Lower lobe of right lung (tissue), 2 donors: ENCODE measurements at regions not wholly inside any gene's neighbourhood (a gene's known extent, or its start where the extent isn't known, plus 50 kb on each side); places are given as distances from the start of the nearest gene placed in this dataset.

Source experiments
- ATAC-seq, 2 donors: fragments of 200-7000 bp; cut with Tn5 transposase; one replicate each; pipeline ENCODE4 v1.9.1; 2020 to 2022; ENCODE audit warnings: mild to moderate bottlenecking in 2 of 2, moderate library complexity in 2 of 2
- DNase-seq: peaks from one replicate; pipeline ENCODE4 v3.0.0-alpha.2; 2020
- H3K27ac ChIP-seq: fragments of 200-600 bp; one replicate; pipeline ENCODE4 v1.8.0; 2022
- H3K27me3 ChIP-seq: fragments of 200-600 bp; one replicate; pipeline ENCODE4 v1.8.0; 2022; ENCODE audit warnings: low read depth
- H3K36me3 ChIP-seq: fragments of 200-600 bp; one replicate; pipeline ENCODE4 v1.8.0; 2022; ENCODE audit warnings: mild to moderate bottlenecking
- H3K4me1 ChIP-seq: fragments of 200-600 bp; one replicate; pipeline ENCODE4 v1.8.0; 2022
- H3K4me3 ChIP-seq: fragments of 200-600 bp; one replicate; pipeline ENCODE4 v1.8.0; 2022; ENCODE audit warnings: mild to moderate bottlenecking
- H3K9me3 ChIP-seq: fragments of 200-600 bp; one replicate; pipeline ENCODE4 v1.8.0; 2022
- intact Hi-C: fragments of 100-400 bp; cut with DNase I; formaldehyde crosslinking; loops from one replicate; pipeline ENCODE4 v1.11.0; 2022
- TF ChIP-seq, protein P1 (sequence below): fragments of 200-600 bp; IDR thresholded peaks from one replicate; pipeline ENCODE4 v1.8.0; 2022; ENCODE audit warnings: antibody characterized with exemption, mild to moderate bottlenecking
- donor health status: DM: no; HTN: yes; CAD: no; lungs with severe emphysema.

DNA sequence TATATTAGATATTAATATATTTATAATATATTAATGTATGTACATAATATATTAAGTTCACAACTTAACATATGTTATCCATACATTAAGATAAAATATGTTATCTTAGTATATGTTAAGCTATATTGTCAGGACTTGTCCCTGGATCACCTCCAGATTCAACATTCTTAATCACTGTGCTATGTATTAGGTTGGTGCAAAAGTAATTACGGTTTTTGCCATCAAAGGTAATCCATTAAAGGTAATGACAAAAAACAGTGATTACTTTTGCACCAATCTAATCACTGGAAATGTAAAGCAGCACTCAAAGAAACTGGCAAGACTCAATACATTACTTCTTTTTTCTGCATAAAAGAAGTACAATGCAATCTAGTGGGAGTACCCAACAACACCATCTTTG is 1099.0 kb upstream of the SLC39A10 start:
- no peaks in the 10 kb centered on the region for H3K4me1 ChIP-seq
- no peaks in the 10 kb centered on the region for H3K9me3 ChIP-seq
- H3K27ac ChIP-seq, result no peak overlapping the region
- intact Hi-C loops, result no loop called here
- H3K4me3 ChIP-seq, result no peak overlapping the region
- no peak for DNase-seq
- ATAC-seq, result no peak
- TF ChIP-seq, protein P1, sequence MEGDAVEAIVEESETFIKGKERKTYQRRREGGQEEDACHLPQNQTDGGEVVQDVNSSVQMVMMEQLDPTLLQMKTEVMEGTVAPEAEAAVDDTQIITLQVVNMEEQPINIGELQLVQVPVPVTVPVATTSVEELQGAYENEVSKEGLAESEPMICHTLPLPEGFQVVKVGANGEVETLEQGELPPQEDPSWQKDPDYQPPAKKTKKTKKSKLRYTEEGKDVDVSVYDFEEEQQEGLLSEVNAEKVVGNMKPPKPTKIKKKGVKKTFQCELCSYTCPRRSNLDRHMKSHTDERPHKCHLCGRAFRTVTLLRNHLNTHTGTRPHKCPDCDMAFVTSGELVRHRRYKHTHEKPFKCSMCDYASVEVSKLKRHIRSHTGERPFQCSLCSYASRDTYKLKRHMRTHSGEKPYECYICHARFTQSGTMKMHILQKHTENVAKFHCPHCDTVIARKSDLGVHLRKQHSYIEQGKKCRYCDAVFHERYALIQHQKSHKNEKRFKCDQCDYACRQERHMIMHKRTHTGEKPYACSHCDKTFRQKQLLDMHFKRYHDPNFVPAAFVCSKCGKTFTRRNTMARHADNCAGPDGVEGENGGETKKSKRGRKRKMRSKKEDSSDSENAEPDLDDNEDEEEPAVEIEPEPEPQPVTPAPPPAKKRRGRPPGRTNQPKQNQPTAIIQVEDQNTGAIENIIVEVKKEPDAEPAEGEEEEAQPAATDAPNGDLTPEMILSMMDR, result no peak
- no peaks in the 10 kb centered on the region for H3K36me3 ChIP-seq
- H3K27me3 ChIP-seq, result no peaks in the 10 kb centered on the region

DNA sequence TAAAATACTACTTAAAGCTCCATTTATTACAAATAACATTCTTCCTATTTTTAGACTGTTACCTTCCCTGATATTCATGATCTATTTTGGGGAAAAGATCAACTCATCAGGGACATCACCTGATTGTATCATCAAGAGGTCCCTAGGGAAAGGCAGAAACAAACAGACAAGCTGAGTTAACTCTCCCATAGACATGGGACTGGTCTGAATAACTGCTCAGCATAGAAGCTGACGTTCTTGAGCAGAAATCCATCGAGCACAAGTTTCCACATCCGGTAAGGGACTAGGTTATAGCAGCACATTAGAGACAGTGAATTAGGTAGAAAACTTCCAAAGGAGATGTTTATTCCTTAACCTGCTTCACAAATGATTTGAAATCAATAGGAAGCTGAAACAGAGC is 1100.4 kb upstream of the SLC39A10 start:
- ATAC-seq (no peak), DNase-seq (no peak)
- Histone ChIP-seq H3K4me1 (no peaks in the 10 kb centered on the region), H3K27me3 (no peaks in the 10 kb centered on the region), H3K9me3 (no peaks in the 10 kb centered on the region), H3K27ac (no peak overlapping the region), H3K4me3 (no peak overlapping the region), H3K36me3 (no peaks in the 10 kb centered on the region)
- TF ChIP-seq, protein P1, result no peak
- intact Hi-C loops, result no loop called here

DNA sequence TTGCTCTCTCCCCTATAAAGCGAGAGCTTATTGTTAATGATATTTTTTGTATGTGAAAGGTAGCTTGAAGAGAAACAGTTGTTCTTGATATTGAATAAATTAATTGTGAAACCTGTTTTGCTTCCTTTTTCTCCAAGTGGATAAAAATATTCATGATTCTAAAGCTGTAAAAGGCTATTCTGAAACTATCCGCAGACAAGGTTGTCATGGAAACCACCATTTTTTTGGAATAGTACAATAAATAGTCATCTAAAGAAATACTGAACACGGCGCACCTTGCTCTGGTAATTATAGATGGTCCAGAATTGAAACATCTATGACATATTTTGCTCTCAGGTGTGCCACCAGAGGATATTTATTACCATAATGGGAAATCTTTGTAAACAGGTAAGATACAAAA is 1103.0 kb upstream of the SLC39A10 start:
- TF ChIP-seq, protein P1, result no peak
- intact Hi-C loops, result no loop called here
- H3K27ac ChIP-seq, result no peak overlapping the region
- H3K4me3 ChIP-seq, result no peak overlapping the region
- no peaks in the 10 kb centered on the region for H3K36me3 ChIP-seq
- H3K4me1 ChIP-seq, result no peaks in the 10 kb centered on the region
- no peak for ATAC-seq
- H3K27me3 ChIP-seq, result no peaks in the 10 kb centered on the region
- DNase-seq, result no peak
- H3K9me3 ChIP-seq, result no peaks in the 10 kb centered on the region

DNA sequence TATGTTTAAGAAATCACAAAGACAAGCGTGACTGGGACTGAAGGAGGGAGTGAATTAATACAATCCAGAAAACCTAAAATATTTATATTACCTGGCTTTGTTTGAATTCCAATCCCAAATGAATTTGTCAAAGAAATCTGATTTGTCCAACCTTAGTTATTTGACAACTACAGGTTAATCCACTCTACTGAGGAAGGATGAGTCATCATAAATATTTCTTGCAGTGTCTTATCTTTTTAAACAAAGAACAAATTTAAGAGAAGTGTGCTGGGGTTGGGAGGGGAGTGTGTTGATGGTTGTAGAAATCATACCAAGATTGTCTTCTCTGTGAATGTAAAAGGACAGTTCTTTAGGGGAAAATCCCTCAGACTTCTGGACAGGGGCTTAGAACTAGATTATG is 1106.3 kb upstream of the SLC39A10 start:
- ATAC-seq (no peak), DNase-seq (no peak)
- H3K4me1 ChIP-seq, result no peaks in the 10 kb centered on the region
- intact Hi-C loops, result no loop called here
- no peak overlapping the region for H3K4me3 ChIP-seq
- H3K9me3 ChIP-seq, result no peaks in the 10 kb centered on the region
- H3K27me3 ChIP-seq, result no peaks in the 10 kb centered on the region
- H3K27ac ChIP-seq, result no peak overlapping the region
- no peaks in the 10 kb centered on the region for H3K36me3 ChIP-seq
- TF ChIP-seq, protein P1, result no peak

DNA sequence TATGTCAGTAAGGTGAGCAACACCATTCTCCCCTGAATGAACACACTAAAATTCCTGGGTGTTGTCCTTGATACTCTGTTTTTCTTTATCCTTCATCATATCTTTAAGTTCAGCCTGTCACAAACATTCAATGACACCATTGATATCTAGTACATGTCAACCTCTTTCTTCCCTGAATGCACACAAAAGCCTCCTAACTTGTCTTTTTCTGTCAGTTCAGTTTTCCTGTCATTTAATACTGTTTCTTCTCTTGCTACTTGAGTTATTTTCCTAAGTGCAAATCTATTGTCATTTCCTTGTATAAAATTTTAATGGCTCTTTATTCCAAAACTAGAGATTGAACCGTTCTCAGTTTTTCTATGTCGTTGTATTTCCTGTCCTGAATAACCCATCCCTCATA is 1107.6 kb upstream of the SLC39A10 start:
- Histone ChIP-seq H3K27me3 (no peaks in the 10 kb centered on the region), H3K9me3 (no peaks in the 10 kb centered on the region), H3K4me3 (no peak overlapping the region), H3K27ac (no peak overlapping the region), H3K4me1 (no peaks in the 10 kb centered on the region), H3K36me3 (no peaks in the 10 kb centered on the region)
- DNase-seq (no peak), ATAC-seq (no peak)
- intact Hi-C loops, result no loop called here
- TF ChIP-seq, protein P1, result no peak

DNA sequence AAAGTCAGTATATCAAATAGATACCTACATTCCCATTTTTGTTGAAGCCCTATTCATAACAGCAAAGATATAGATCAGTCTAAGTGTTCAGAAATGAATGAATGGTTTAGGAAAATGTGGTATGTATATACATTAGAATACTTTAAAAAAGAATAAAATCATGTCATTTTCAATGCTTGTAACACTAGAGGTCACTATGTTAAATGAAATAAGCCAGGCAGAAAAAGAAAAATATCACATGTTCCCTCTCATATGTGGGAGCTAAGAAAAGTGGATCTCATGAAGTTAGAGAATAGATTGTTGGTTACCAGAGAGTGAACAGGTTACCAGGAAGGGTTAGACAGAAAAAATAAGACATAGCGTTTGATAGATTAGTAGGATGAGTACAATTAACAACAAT is 1111.0 kb upstream of the SLC39A10 start:
- H3K27ac ChIP-seq, result no peak overlapping the region

More for the DNA sequence above, 1111.0 kb upstream of the SLC39A10 start:
- Histone ChIP-seq H3K9me3 (no peaks in the 10 kb centered on the region), H3K4me3 (no peak overlapping the region), H3K36me3 (no peaks in the 10 kb centered on the region), H3K27me3 (no peaks in the 10 kb centered on the region), H3K4me1 (no peaks in the 10 kb centered on the region)
- ATAC-seq (no peak), DNase-seq (no peak)
- intact Hi-C loops, result no loop called here
- TF ChIP-seq, protein P1, result no peak
